NCI-H524 treated with DMSO at 0.1 percent for 48 hours (cell line): ENCODE measurements at regions not wholly inside any gene's neighbourhood (a gene's known extent, or its start where the extent isn't known, plus 50 kb on each side); places are given as distances from the start of the nearest gene placed in this dataset.

Experiments used
- DNase-seq: peaks from one replicate; lab custom pipeline; 2025; lab: John Stamatoyannopoulos, UW

- DNase-seq, result no peak
These were observed 218.1 kb upstream of the CD180 start for GRCh38 chr5:67414712-67415111.

- no peak for DNase-seq
These were observed 217.1 kb upstream of the CD180 start for GRCh38 chr5:67413721-67414120.

GRCh38 chr5:67409126-67409777, 212.7 kb upstream of the CD180 start:
- DNase-seq, result peak; percentile 17

GRCh38 chr5:67407979-67408378, 211.4 kb upstream of the CD180 start:
- no peak for DNase-seq

- no peak for DNase-seq
These were observed 209.2 kb upstream of the CD180 start for GRCh38 chr5:67405755-67406154.

GRCh38 chr5:67405101-67405364, 208.4 kb upstream of the CD180 start:
- no peak for DNase-seq

GRCh38 chr5:67404256-67405100, 207.9 kb upstream of the CD180 start:
- no peak for DNase-seq

- no peak for DNase-seq
These were observed 205.9 kb upstream of the CD180 start for GRCh38 chr5:67402526-67402925.

GRCh38 chr5:67401172-67401571, 204.6 kb upstream of the CD180 start:
- DNase-seq, result no peak

GRCh38 chr5:67400752-67401151, 204.2 kb upstream of the CD180 start:
- DNase-seq, result peak; percentile 25

GRCh38 chr5:67395790-67396418, 199.3 kb upstream of the CD180 start:
- DNase-seq, result no peak

- no peak for DNase-seq
These were observed 196.6 kb upstream of the CD180 start for GRCh38 chr5:67393211-67393610.

- no peak for DNase-seq
These were observed 194.3 kb upstream of the CD180 start for GRCh38 chr5:67390935-67391334.

- DNase-seq, result no peak
These were observed 186.9 kb upstream of the CD180 start for GRCh38 chr5:67383451-67383850.

- DNase-seq, result peak; percentile 99
These were observed 184.8 kb upstream of the CD180 start for GRCh38 chr5:67381236-67381880.

GRCh38 chr5:67380431-67380830, 183.8 kb upstream of the CD180 start:
- DNase-seq, result no peak

GRCh38 chr5:67379753-67380152, 183.2 kb upstream of the CD180 start:
- no peak for DNase-seq

- peak; percentile 34 for DNase-seq
These were observed 181.7 kb upstream of the CD180 start for GRCh38 chr5:67378256-67378655.

- peak; percentile 34 for DNase-seq
These were observed 181.0 kb upstream of the CD180 start for GRCh38 chr5:67377631-67378030.

- no peak for DNase-seq
These were observed 179.0 kb upstream of the CD180 start for GRCh38 chr5:67375606-67376005.

- DNase-seq, result no peak
These were observed 177.8 kb upstream of the CD180 start for GRCh38 chr5:67374378-67374777.

GRCh38 chr5:67373518-67373917, 176.9 kb upstream of the CD180 start:
- DNase-seq, result no peak

- no peak for DNase-seq
These were observed 176.3 kb upstream of the CD180 start for GRCh38 chr5:67372887-67373286.
